Loucy (cell line): ENCODE measurements at regions not wholly inside any gene's neighbourhood (a gene's known extent, or its start where the extent isn't known, plus 50 kb on each side); places are given as distances from the start of the nearest gene placed in this dataset.

ENCODE experiments used
- H2AFZ ChIP-seq: fragments of 200-600 bp; sonication (generic); 2 replicates; pipeline ENCODE4 v1.6.0; 2016; ENCODE audit warnings: antibody characterized with exemption, mild to moderate bottlenecking, low read length, moderate library complexity
- H3F3A ChIP-seq: fragments of 200-600 bp; 2 replicates; pipeline ENCODE4 v1.6.0; 2016; ENCODE audit warnings: antibody characterized with exemption, low read depth, mild to moderate bottlenecking
- H3K27me3 ChIP-seq: fragments of 200-600 bp; sonication (generic); 2 replicates; pipeline ENCODE4 v1.6.1; 2014; ENCODE audit warnings: low read length, mild to moderate bottlenecking; ENCODE audit not compliant: insufficient read depth, poor library complexity, severe bottlenecking
- H3K36me3 ChIP-seq: fragments of 200-600 bp; sonication (generic); 2 replicates; pipeline ENCODE4 v1.6.1; 2016; ENCODE audit warnings: low read length; ENCODE audit not compliant: insufficient read depth
- H3K4me1 ChIP-seq: fragments of 200-600 bp; sonication (generic); 2 replicates; pipeline ENCODE4 v1.5.1; 2014; ENCODE audit warnings: low read length, mild to moderate bottlenecking; ENCODE audit not compliant: insufficient read depth, poor library complexity, severe bottlenecking
- H3K4me2 ChIP-seq: fragments of 200-600 bp; sonication (generic); 2 replicates; pipeline ENCODE4 v1.6.0; 2014; ENCODE audit warnings: antibody characterized with exemption, low read length, low read depth, mild to moderate bottlenecking; ENCODE audit not compliant: poor library complexity, severe bottlenecking
- H3K4me3 ChIP-seq: fragments of 200-600 bp; sonication (generic); 2 replicates; pipeline ENCODE4 v1.5.1; 2014; ENCODE audit warnings: low read length, mild to moderate bottlenecking, mixed read lengths; ENCODE audit not compliant: poor library complexity, severe bottlenecking
- H3K79me2 ChIP-seq: fragments of 200-600 bp; sonication (generic); 2 replicates; pipeline ENCODE4 v1.6.1; 2014; ENCODE audit warnings: low read length; ENCODE audit not compliant: insufficient read depth
- H3K9ac ChIP-seq: fragments of 200-600 bp; sonication (generic); 2 replicates; pipeline ENCODE4 v1.6.0; 2014; ENCODE audit warnings: mild to moderate bottlenecking, low read depth, low read length, moderate library complexity; ENCODE audit not compliant: poor library complexity, severe bottlenecking
- H3K9me2 ChIP-seq: fragments of 200-600 bp; sonication (generic); replicated peaks from 2 replicates; pipeline ENCODE4 v1.6.1; 2016; ENCODE audit warnings: low read depth, low read length, mixed read lengths
- H3K9me3 ChIP-seq: fragments of 200-600 bp; sonication (generic); 2 replicates; pipeline ENCODE4 v1.6.1; 2014; ENCODE audit warnings: mild to moderate bottlenecking, antibody characterized with exemption, low read length, low read depth; ENCODE audit not compliant: insufficient read depth
- H4K20me1 ChIP-seq: fragments of 200-600 bp; sonication (generic); 2 replicates; pipeline ENCODE4 v1.6.0; 2014; ENCODE audit warnings: antibody characterized with exemption, low read length, mild to moderate bottlenecking; ENCODE audit not compliant: insufficient read depth, poor library complexity, severe bottlenecking
- EZH2phosphoT487 ChIP-seq: fragments of 200-600 bp; IDR thresholded peaks from 2 replicates; pipeline ENCODE4 v1.6.1; 2018; ENCODE audit warnings: antibody characterized with exemption, mild to moderate bottlenecking, moderate library complexity, borderline replicate concordance
- TF ChIP-seq, protein P1 (sequence below): fragments of 200-600 bp; sonication (generic); conservative IDR thresholded peaks from 2 replicates; pipeline ENCODE4 v1.5.1; 2014; ENCODE audit warnings: mild to moderate bottlenecking, antibody characterized with exemption, low read length

- Histone ChIP-seq H3K36me3 (no peaks in the 10 kb centered on the region), H3K4me1 (peaks cover 7% of the 10 kb centered on the region), H3K79me2 (no peaks in the 10 kb centered on the region), H4K20me1 (no peaks in the 10 kb centered on the region), H3K4me3 (no peak overlapping the region), H3K9ac (no peak overlapping the region), H2AFZ (no peak overlapping the region), H3F3A (no peaks in the 10 kb centered on the region), H3K9me3 (no peaks in the 10 kb centered on the region), H3K9me2 (no peaks in the 10 kb centered on the region), H3K27me3 (no peaks in the 10 kb centered on the region), H3K4me2 (no peak overlapping the region)
- TF ChIP-seq EZH2phosphoT487 = no peak
- TF ChIP-seq, protein P1, sequence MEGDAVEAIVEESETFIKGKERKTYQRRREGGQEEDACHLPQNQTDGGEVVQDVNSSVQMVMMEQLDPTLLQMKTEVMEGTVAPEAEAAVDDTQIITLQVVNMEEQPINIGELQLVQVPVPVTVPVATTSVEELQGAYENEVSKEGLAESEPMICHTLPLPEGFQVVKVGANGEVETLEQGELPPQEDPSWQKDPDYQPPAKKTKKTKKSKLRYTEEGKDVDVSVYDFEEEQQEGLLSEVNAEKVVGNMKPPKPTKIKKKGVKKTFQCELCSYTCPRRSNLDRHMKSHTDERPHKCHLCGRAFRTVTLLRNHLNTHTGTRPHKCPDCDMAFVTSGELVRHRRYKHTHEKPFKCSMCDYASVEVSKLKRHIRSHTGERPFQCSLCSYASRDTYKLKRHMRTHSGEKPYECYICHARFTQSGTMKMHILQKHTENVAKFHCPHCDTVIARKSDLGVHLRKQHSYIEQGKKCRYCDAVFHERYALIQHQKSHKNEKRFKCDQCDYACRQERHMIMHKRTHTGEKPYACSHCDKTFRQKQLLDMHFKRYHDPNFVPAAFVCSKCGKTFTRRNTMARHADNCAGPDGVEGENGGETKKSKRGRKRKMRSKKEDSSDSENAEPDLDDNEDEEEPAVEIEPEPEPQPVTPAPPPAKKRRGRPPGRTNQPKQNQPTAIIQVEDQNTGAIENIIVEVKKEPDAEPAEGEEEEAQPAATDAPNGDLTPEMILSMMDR = no peak
These were observed 53.7 kb upstream of the GDNF start for GRCh38 chr5:37893434-37894134.

GRCh38 chr5:37892586-37892985 lies 52.7 kb upstream of the GDNF start:
- TF ChIP-seq, protein P1 = no peak
- TF ChIP-seq EZH2phosphoT487 = no peak
- H3K9me3 ChIP-seq = no peaks in the 10 kb centered on the region
- no peaks in the 10 kb centered on the region for H3K36me3 ChIP-seq

DNA sequence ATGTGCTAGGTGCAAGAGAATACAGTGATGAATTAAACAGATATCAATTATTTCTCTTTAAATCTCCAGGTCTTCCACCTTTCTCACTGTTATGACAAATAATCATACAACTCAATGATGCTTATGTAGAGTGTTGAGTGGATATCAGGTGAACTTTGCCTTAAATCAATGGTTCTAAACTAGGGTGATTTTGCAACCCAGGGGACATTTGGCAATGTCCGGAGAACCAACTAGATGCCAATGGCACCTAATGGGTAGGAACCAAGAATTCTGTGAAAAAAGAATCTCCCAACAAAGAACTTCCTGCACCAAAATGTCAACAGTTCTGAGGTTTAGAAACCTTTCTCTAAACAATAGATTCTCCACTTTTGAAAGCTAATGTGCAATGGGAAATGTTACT lies 52.0 kb upstream of the GDNF start:
- no peak overlapping the region for H2AFZ ChIP-seq
- no peaks in the 10 kb centered on the region for H3K9me2 ChIP-seq
- H3K4me2 ChIP-seq = no peak overlapping the region
- TF ChIP-seq, protein P1 = no peak
- no peak for TF ChIP-seq EZH2phosphoT487
- H3K4me3 ChIP-seq = no peak overlapping the region
- H3K79me2 ChIP-seq = no peaks in the 10 kb centered on the region
- no peaks in the 10 kb centered on the region for H4K20me1 ChIP-seq
- no peaks in the 10 kb centered on the region for H3K9me3 ChIP-seq
- no peaks in the 10 kb centered on the region for H3K27me3 ChIP-seq
- H3F3A ChIP-seq = no peaks in the 10 kb centered on the region
- H3K36me3 ChIP-seq = no peaks in the 10 kb centered on the region
- peaks cover 7% of the 10 kb centered on the region for H3K4me1 ChIP-seq
- no peak overlapping the region for H3K9ac ChIP-seq

More at GRCh38 chr5:37892586-37892985, 52.7 kb upstream of the GDNF start:
- H3K9me2 ChIP-seq = no peaks in the 10 kb centered on the region
- H3K79me2 ChIP-seq = no peaks in the 10 kb centered on the region
- no peak overlapping the region for H3K4me3 ChIP-seq
- H3K27me3 ChIP-seq = no peaks in the 10 kb centered on the region
- no peaks in the 10 kb centered on the region for H3F3A ChIP-seq
- no peaks in the 10 kb centered on the region for H4K20me1 ChIP-seq
- no peak overlapping the region for H3K9ac ChIP-seq
- no peak overlapping the region for H2AFZ ChIP-seq
- H3K4me1 ChIP-seq = peaks cover 7% of the 10 kb centered on the region
- no peak overlapping the region for H3K4me2 ChIP-seq
